ENCODE measurements at regions not wholly inside any gene's neighbourhood (a gene's known extent, or its start where the extent isn't known, plus 50 kb on each side); places are given as distances from the start of the nearest gene placed in this dataset.

DNA sequence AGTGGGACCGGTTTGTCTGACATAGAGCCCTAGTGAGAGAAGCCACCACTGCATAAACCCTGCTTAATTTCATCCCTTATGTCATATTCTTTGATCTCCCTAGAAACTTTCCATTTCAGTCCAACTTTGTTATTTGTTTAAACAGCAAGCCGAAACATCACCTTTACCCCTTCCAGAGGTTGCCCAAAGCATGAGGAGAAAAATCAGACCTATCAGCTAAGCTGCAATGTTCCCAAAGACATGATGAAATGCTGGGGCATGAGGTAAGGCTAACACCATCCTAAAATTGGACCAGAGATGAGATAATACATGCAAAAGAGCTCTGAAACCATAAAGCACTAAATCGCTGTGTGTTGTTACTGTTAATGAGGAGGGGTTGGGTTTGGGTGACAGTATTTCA, 447.9 kb upstream of the ACVR2A start:
- no peak for DNase-seq

DNA sequence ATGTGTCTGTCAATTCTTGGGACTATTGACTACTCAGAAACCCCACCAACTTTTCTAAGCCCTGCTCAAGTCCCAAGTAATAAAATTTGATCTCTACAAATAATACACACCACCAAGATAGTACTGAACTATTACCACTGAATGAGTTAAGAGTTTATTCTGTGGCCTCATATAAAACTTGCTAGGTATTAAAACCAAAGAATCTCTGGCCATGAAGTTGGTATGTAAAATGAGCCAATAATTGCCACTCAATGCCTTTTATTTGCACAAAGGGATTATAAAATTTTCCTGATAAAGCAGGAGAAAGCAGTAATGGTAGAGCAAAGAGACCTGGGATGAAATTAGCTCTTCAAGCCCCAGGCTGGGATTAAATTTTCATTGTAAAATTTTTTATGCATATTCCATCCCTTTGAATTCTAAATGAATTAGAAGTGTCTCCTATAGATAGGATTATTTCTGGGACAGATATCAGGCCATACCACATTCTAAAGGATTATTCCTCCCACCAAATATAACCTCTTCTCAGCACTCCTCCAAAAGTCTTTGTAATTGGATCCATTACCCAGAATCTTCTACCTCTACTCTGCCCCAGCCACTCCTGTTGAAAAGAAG, 450.5 kb upstream of the ACVR2A start:
- no peak for DNase-seq

GRCh38 chr2:147392180-147392579, 452.6 kb upstream of the ACVR2A start:
- no peak for DNase-seq

GRCh38 chr2:147390475-147390874, 454.4 kb upstream of the ACVR2A start:
- no peak for DNase-seq

DNA sequence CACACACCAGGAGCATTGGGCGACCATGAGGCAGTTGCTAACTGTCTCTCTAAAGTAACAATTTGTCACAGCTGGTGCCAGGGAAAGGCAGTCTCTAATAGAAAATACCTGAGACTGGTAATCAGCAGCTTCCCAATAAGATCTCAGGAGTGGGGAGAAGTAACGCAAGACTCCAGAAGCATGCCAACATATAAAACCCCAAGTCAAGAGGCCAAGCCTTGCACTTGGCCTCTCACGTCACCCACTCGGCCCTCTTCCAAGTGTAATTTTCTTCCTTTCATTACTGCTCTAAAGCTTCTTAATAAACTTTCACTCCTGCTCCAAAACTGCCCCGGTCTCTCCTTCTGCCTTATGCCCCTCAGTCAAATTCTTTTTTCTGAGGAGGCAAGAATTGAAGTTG, 455.6 kb upstream of the ACVR2A start:
- no peak for DNase-seq

DNA sequence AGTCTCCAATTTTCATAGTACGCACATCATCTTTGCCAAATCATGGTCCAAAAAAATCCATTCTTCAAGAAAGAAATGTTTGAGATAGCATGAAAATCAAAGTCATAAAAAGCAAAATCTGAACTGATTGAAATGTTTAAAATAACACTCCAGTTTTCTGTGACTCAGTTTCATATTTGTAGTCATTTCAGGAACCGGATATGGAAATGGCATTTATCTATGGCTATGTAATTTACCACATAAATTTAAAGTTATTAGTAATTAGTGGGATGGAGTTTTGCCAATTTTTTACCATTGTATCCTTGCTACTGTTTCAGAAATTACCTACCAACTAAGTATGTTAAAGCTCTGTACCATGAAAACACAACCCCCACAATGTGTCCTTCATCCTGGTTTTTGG, 456.6 kb upstream of the ACVR2A start:
- no peak for DNase-seq

- DNase-seq: no peak
Observed at GRCh38 chr2:147386284-147386683, 458.5 kb upstream of the ACVR2A start.

GRCh38 chr2:147385600-147385999, 459.2 kb upstream of the ACVR2A start:
- DNase-seq: no peak

DNA sequence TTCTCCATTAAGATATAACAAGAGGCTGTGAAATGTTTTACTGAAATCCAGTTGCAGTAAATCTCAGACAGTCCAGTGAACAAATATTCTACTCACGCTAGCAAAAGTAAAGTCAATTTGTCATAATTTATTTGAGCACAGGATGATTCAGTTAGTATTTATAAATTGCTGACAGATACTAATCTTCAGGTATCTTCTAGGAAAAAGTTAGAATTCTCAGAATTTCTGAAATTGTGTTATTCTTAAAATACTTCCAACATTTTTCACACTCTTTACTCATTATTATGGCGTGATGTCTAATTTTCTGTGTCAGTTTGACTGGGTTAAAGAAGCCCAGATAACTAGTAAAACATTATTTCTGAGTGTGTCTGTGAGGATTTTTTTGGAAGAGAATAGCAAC, 460.2 kb upstream of the ACVR2A start:
- DNase-seq: no peak

DNA sequence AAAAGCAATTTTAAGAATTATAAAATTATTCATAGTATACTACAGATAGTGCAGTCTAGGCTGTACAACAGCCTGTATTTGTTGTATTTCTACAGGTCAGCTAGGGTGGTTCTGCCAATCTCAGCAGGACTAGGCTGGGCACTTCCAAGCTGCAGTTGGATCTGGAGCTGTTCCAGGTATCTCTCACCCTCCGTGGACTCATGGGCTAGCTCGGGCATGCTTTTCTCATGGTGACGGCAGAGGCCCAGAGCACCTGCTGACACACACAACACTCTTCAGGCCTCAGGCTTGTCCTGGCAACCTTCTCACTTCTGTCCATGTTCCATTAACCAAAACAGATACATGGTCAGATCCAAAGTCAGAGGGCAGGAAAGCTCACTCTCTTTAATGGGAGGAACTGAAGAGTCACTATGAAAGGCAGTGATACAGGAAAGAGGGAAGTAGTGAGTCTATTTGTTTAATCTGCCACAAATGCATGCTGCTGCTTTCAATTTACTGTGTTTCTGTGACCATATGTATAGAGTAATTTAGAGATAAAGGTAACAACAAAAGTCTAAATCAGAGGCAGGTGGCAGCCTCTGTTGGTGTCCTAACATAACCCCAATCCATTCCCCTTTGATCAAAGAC, 462.4 kb upstream of the ACVR2A start:
- DNase-seq: peak; percentile 33

GRCh38 chr2:147378403-147378802, 466.4 kb upstream of the ACVR2A start:
- DNase-seq: no peak

DNA sequence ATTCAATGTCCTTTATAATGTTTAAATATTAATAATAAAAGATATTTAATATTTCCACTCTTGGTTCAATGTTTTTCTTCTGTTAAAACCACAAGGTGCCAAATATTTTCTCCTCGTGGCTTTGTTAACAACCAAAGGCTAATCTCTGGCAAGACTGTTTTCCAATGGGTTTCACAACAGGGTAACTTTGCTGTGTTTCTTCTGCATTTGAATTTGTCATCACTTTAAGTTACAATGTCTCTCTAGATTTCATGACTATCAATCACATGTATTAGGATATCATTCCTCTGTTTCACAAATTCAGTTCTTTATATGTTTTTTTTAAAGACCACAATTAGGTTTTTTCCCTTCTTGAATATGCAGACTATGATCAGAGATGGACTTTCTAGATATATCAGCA, 469.8 kb upstream of the ACVR2A start:
- DNase-seq: no peak

- no peak for DNase-seq
Observed at GRCh38 chr2:147374423-147374811, 470.4 kb upstream of the ACVR2A start.

DNA sequence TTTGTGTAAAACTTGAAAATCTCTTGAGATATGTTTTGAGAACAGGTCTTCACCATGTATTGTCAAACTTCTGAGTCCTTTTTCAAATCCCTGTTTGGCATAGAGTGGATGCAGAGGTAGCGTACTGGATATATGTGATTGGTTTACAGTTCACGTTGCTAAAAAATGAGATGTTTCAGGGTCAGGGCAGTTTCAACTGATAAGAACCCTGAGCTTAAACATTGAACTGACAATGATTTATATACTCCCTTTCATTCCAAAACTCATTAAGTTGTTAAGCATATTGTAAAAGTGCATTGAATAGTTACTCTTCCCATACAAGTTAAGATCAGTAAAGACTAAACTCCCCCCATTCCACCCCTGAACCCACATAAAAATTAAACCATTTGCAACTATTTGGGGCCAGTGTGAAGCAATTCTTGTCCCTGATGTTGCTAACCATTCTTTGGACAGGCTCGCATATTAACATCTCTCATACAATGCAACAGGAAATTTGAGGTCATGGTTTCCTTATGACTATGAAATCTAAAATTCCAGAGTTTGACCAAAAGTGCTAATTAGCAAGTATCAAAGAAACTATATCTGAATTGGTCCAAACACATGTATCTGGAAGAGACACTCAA, 470.9 kb upstream of the ACVR2A start:
- no peak for DNase-seq

GRCh38 chr2:147368306-147368705, 476.5 kb upstream of the ACVR2A start:
- no peak for DNase-seq

DNA sequence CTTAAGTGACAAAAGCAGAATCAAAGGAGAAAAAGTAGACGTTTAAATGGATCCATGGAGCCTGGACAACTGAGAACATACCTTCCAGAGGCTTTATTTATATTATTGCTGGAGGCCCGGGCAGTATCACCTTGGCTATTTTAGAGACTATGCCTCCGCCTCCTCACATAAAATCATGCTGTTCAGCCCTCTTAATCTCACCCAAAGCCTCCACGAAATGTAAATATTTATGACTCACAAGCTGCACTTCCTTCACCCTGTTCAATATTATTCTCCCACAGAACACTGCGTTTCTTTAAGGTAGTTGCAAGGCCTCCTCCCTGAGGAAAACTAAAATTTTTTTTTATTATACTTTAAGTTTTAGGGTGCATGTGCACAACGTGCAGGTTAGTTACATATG, 478.6 kb upstream of the ACVR2A start:
- DNase-seq: no peak

DNA sequence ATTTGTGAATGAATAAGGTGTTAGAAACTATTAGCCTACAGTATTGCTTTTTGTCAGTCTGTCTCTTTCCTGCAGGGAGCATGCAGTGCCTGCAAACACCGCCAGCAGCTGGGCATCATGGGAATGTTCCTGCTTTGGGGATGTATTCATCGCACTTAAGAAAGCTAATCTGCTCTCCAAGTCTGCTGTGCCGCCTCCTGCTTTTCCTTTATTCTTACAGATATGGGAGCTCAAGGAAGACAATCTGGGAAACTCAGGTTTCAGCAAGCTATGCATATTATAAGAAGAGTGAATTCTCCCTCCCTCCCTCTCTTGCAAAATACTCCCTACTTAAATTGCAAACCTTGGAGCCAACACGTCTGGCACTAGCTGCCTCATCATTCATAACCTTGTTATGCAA, 479.2 kb upstream of the ACVR2A start:
- no peak for DNase-seq

DNA sequence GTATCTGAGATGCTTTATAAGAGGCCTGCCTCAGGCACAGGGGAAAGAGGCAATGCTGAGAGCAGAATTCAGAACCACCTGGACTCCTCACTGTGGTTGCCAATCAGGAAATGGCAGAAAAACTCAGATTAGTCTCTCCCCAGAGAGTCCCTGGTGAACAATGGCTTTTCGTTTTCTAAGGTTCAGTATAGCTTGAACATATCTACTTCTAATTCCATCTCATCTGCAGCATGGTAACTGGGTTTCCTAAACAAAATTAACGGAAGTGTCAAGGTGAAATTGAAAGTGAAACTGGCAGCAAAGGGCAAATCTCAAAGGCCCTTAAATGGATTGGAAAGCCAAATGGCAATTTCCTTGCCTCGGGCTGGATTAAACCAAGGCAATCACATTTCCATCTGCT, 480.2 kb upstream of the ACVR2A start:
- peak; percentile 39 for DNase-seq

GRCh38 chr2:147363181-147363580, 481.6 kb upstream of the ACVR2A start:
- DNase-seq: no peak

GRCh38 chr2:147358375-147358774, 486.5 kb upstream of the ACVR2A start:
- DNase-seq: no peak

DNA sequence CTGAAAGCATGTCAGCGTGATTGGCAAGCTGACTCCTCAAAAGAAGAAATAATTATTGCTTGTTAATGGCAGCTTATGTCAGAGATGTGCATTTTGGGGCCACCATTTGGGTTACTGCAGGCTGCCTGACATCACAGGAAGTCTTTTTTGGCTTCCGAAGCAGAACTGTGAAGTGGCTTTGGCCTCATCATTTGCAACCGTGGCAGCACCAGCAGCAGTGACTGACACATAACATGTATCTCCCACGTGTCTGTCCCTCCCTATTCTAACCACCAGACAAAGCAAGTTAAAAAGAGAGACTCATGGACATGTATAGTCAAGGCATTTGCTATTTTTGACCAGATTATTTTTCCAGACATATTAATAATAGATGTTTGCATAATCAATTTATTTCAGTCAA, 488.7 kb upstream of the ACVR2A start:
- no peak for DNase-seq

GRCh38 chr2:147355706-147356105, 489.1 kb upstream of the ACVR2A start:
- no peak for DNase-seq

DNA sequence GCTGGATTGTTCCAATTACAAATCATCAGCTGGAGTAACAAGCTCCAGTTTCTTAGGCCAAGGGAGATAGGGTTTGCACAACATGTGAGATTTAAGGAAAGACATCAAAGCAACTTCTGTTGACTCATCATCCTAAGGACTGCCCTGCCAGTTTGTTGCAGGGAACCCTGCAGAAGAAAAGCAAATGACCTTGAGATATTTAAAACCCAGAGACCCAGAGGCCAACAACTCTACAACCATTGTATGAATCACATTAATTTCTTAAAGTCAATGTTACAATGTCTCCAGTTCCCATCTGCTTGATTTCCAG, 491.8 kb upstream of the ACVR2A start:
- no peak for DNase-seq

- peak; percentile 14 for DNase-seq
Observed at GRCh38 chr2:147352264-147353071, 492.4 kb upstream of the ACVR2A start.
